ENCODE measurements at regions not wholly inside any gene's neighbourhood (a gene's known extent, or its start where the extent isn't known, plus 50 kb on each side); places are given as distances from the start of the nearest gene placed in this dataset.
A peak's percentile ranks its signal among the peaks of the same experiment; 100 is the strongest.

- Histone ChIP-seq H3K36me3 (replicated peaks in 1 of 2; ENCODE audit: control insufficient read depth in 2 of 2, insufficient read depth in 2 of 2, low read length in 2 of 2) (no peaks in the 10 kb centered on the region), H3K9me3 (replicated peaks in 1 of 2; ENCODE audit: control insufficient read depth in 2 of 2, insufficient read depth in 1 of 2, low read depth in 1 of 2, low read length in 2 of 2) (peaks cover 0 to 12% of the 10 kb centered on the region in 2 donors), H3K4me2 (ENCODE audit: insufficient read depth, low read length, poor library complexity, severe bottlenecking) (no peak overlapping the region), H2BK5ac (ENCODE audit: low read length) (peak overlapping the region; percentile 7), H3K27me3 (ENCODE audit: control insufficient read depth in 3 of 3, insufficient read depth in 3 of 3, low read depth in 1 of 3, low read length in 3 of 3) (peaks cover 0 to 33% (median 22%) of the 10 kb centered on the region in 3 experiments), H2BK15ac (ENCODE audit: low read length) (peak overlapping the region; percentile 59), H3K79me1 (ENCODE audit: low read depth, low read length) (peaks cover 3% of the 10 kb centered on the region), H3K9ac (ENCODE audit: low read depth, low read length, poor library complexity) (no peak overlapping the region), H3K4me3 (ENCODE audit: low read length in 2 of 2) (no peak overlapping the region), H3K14ac (ENCODE audit: low read length) (no peak overlapping the region), H4K91ac (ENCODE audit: low read depth, low read length, poor library complexity) (no peak overlapping the region), H3K27ac (replicated peaks; ENCODE audit: low read length) (no peak overlapping the region), H2AFZ (ENCODE audit: low read length) (no peak overlapping the region), H3K18ac (ENCODE audit: low read length) (peak overlapping the region; percentile 77), H3K4ac (ENCODE audit: low read length) (no peak overlapping the region), H4K8ac (ENCODE audit: low read depth, low read length) (no peak overlapping the region), H3K23ac (ENCODE audit: low read depth, low read length, poor library complexity) (no peak overlapping the region), H2BK120ac (ENCODE audit: low read depth, low read length) (peak overlapping the region; percentile 61), H2BK12ac (ENCODE audit: low read length) (peak overlapping the region; percentile 92), H3K4me1 (ENCODE audit: control insufficient read depth in 2 of 2, insufficient read depth in 1 of 2, low read depth in 1 of 2, low read length in 2 of 2) (peaks cover 0 to 5% of the 10 kb centered on the region in 2 donors), H2AK5ac (ENCODE audit: low read depth, low read length) (peak overlapping the region; percentile 40)
- DNase-seq (ENCODE audit: low spot score) = no peak
- WGBS, 2 donors (ENCODE audit: extremely low coverage in 2 of 2, insufficient read length in 2 of 2, insufficient replicate concordance in 1 of 2) = no CpG with 5 or more reads among the region's 19 CpGs
These were observed 160.5 kb downstream of the KLF13 start for GRCh38 chr15:31486906-31487695.

- H3K14ac ChIP-seq (ENCODE audit: low read length) = no peak overlapping the region
- no CpG with 5 or more reads among the region's 6 CpGs for WGBS, 2 donors (ENCODE audit: extremely low coverage in 2 of 2, insufficient read length in 2 of 2, insufficient replicate concordance in 1 of 2)
- H4K91ac ChIP-seq (ENCODE audit: low read depth, low read length, poor library complexity) = no peak overlapping the region
- H3K4me2 ChIP-seq (ENCODE audit: insufficient read depth, low read length, poor library complexity, severe bottlenecking) = no peak overlapping the region
- H2AK5ac ChIP-seq (ENCODE audit: low read depth, low read length) = no peak overlapping the region
- no peak overlapping the region for H4K8ac ChIP-seq (ENCODE audit: low read depth, low read length)
- H3K18ac ChIP-seq (ENCODE audit: low read length) = peak overlapping the region; percentile 51
- peaks cover 0 to 5% of the 10 kb centered on the region in 2 donors for H3K4me1 ChIP-seq (ENCODE audit: control insufficient read depth in 2 of 2, insufficient read depth in 1 of 2, low read depth in 1 of 2, low read length in 2 of 2)
- no peak overlapping the region for H3K9ac ChIP-seq (ENCODE audit: low read depth, low read length, poor library complexity)
- H3K79me1 ChIP-seq (ENCODE audit: low read depth, low read length) = peaks cover 3% of the 10 kb centered on the region
- H3K9me3 ChIP-seq (replicated peaks in 1 of 2; ENCODE audit: control insufficient read depth in 2 of 2, insufficient read depth in 1 of 2, low read depth in 1 of 2, low read length in 2 of 2) = peaks cover 0 to 9% of the 10 kb centered on the region in 2 donors
- no peak overlapping the region for H3K4me3 ChIP-seq (ENCODE audit: low read length in 2 of 2)
- no peak overlapping the region for H2BK5ac ChIP-seq (ENCODE audit: low read length)
- peak overlapping the region; percentile 36 for H2AFZ ChIP-seq (ENCODE audit: low read length)
- H2BK15ac ChIP-seq (ENCODE audit: low read length) = peak overlapping the region; percentile 40
- H2BK12ac ChIP-seq (ENCODE audit: low read length) = no peak overlapping the region
- no peak for DNase-seq (ENCODE audit: low spot score)
- no peaks in the 10 kb centered on the region for H3K36me3 ChIP-seq (replicated peaks in 1 of 2; ENCODE audit: control insufficient read depth in 2 of 2, insufficient read depth in 2 of 2, low read length in 2 of 2)
- H3K23ac ChIP-seq (ENCODE audit: low read depth, low read length, poor library complexity) = no peak overlapping the region
- no peak overlapping the region for H3K4ac ChIP-seq (ENCODE audit: low read length)
- no peak overlapping the region for H3K27ac ChIP-seq (replicated peaks; ENCODE audit: low read length)
- H3K27me3 ChIP-seq (ENCODE audit: control insufficient read depth in 3 of 3, insufficient read depth in 3 of 3, low read depth in 1 of 3, low read length in 3 of 3) = peaks cover 0 to 25% (median 17%) of the 10 kb centered on the region in 3 experiments
- H2BK120ac ChIP-seq (ENCODE audit: low read depth, low read length) = no peak overlapping the region
These were observed 161.3 kb downstream of the KLF13 start for GRCh38 chr15:31487811-31488436.

- Histone ChIP-seq H3K27ac (replicated peaks; ENCODE audit: low read length) (no peak overlapping the region), H3K4me1 (ENCODE audit: control insufficient read depth in 2 of 2, insufficient read depth in 1 of 2, low read depth in 1 of 2, low read length in 2 of 2) (peaks cover 0 to 5% of the 10 kb centered on the region in 2 donors), H3K36me3 (replicated peaks in 1 of 2; ENCODE audit: control insufficient read depth in 2 of 2, insufficient read depth in 2 of 2, low read length in 2 of 2) (no peaks in the 10 kb centered on the region), H3K18ac (ENCODE audit: low read length) (peak overlapping the region; percentile 74), H4K8ac (ENCODE audit: low read depth, low read length) (no peak overlapping the region), H3K9ac (ENCODE audit: low read depth, low read length, poor library complexity) (no peak overlapping the region), H2AFZ (ENCODE audit: low read length) (peak overlapping the region; percentile 47), H2BK15ac (ENCODE audit: low read length) (peak overlapping the region; percentile 40), H3K23ac (ENCODE audit: low read depth, low read length, poor library complexity) (no peak overlapping the region), H2AK5ac (ENCODE audit: low read depth, low read length) (no peak overlapping the region), H3K4me3 (ENCODE audit: low read length in 2 of 2) (no peak overlapping the region), H3K27me3 (ENCODE audit: control insufficient read depth in 3 of 3, insufficient read depth in 3 of 3, low read depth in 1 of 3, low read length in 3 of 3) (peaks cover 0 to 18% (median 10%) of the 10 kb centered on the region in 3 experiments), H3K79me1 (ENCODE audit: low read depth, low read length) (peaks cover 3% of the 10 kb centered on the region), H3K4me2 (ENCODE audit: insufficient read depth, low read length, poor library complexity, severe bottlenecking) (no peak overlapping the region), H3K9me3 (replicated peaks in 1 of 2; ENCODE audit: control insufficient read depth in 2 of 2, insufficient read depth in 1 of 2, low read depth in 1 of 2, low read length in 2 of 2) (peaks cover 0 to 9% of the 10 kb centered on the region in 2 donors), H2BK5ac (ENCODE audit: low read length) (no peak overlapping the region), H4K91ac (ENCODE audit: low read depth, low read length, poor library complexity) (no peak overlapping the region), H3K14ac (ENCODE audit: low read length) (no peak overlapping the region), H2BK12ac (ENCODE audit: low read length) (no peak overlapping the region), H2BK120ac (ENCODE audit: low read depth, low read length) (no peak overlapping the region), H3K4ac (ENCODE audit: low read length) (no peak overlapping the region)
- no CpG with 5 or more reads among the region's 7 CpGs for WGBS, 2 donors (ENCODE audit: extremely low coverage in 2 of 2, insufficient read length in 2 of 2, insufficient replicate concordance in 1 of 2)
- DNase-seq (ENCODE audit: low spot score) = peak; percentile 76
These were observed 162.0 kb downstream of the KLF13 start for GRCh38 chr15:31488437-31489204.
